ENCODE measurements at regions not wholly inside any gene's neighbourhood (a gene's known extent, or its start where the extent isn't known, plus 50 kb on each side); places are given as distances from the start of the nearest gene placed in this dataset.

- intact Hi-C loops (cut with DNase I; ENCODE audit: low total_unique reads) (no loop called here), in situ Hi-C loops (cut with MboI; ENCODE audit: low sequenced_read_pairs in 4 of 4) (loop anchor here (5.0 to 25.0 kb wide), 5 partner anchors 64 to 434 kb away; no protein-coding TSS in a partner anchor)
- TF ChIP-seq CTCF (IDR thresholded peaks at IDR 0.05 in 4 of 5, conservative IDR thresholded peaks at IDR 0.05 in 1 of 5) (no peak), POLR2A (IDR thresholded peaks at IDR 0.05) (no peak)
- H3K27me3 ChIP-seq: no peaks in the 10 kb centered on the region
- ATAC-seq: no peak
- DNase-seq: no peak
- H3K27ac ChIP-seq: no peak overlapping the region
- no peaks in the 10 kb centered on the region for H3K36me3 ChIP-seq
- peaks cover 0 to 2% of the 10 kb centered on the region in 2 donors for H3K4me1 ChIP-seq
- H3K9me3 ChIP-seq: no peaks in the 10 kb centered on the region
- no peak overlapping the region for H3K4me3 ChIP-seq
Observed at GRCh38 chr11:110371084-110371483, 58.7 kb upstream of the FDX1 start.

- H3K4me1 ChIP-seq: peaks cover 0 to 3% of the 10 kb centered on the region in 2 donors
- no peak for TF ChIP-seq POLR2A (IDR thresholded peaks at IDR 0.05)
- no peak for TF ChIP-seq CTCF (IDR thresholded peaks at IDR 0.05 in 4 of 5, conservative IDR thresholded peaks at IDR 0.05 in 1 of 5)
- ATAC-seq: no peak
- H3K27ac ChIP-seq: peak overlapping the region in 2 of 4 donors; percentile 16 to 34
- no peak overlapping the region for H3K4me3 ChIP-seq
- H3K36me3 ChIP-seq: no peaks in the 10 kb centered on the region
- no peaks in the 10 kb centered on the region for H3K27me3 ChIP-seq
- intact Hi-C loops (cut with DNase I; ENCODE audit: low total_unique reads) (no loop called here), in situ Hi-C loops (cut with MboI; ENCODE audit: low sequenced_read_pairs in 4 of 4) (loop anchor here (5.0 to 25.0 kb wide), 5 partner anchors 62 to 436 kb away; no protein-coding TSS in a partner anchor)
- no peak for DNase-seq
- H3K9me3 ChIP-seq: no peaks in the 10 kb centered on the region
Observed at GRCh38 chr11:110373051-110373702, 56.6 kb upstream of the FDX1 start.

GRCh38 chr11:110374921-110375320 is 54.8 kb upstream of the FDX1 start:
- TF ChIP-seq CTCF (IDR thresholded peaks at IDR 0.05 in 4 of 5, conservative IDR thresholded peaks at IDR 0.05 in 1 of 5) (no peak), POLR2A (IDR thresholded peaks at IDR 0.05) (no peak)
- intact Hi-C loops (cut with DNase I; ENCODE audit: low total_unique reads) (loop anchor here (5.0 kb wide), 2 partner anchors 78 to 428 kb away; partner anchors contain the start of gene RDX), in situ Hi-C loops (cut with MboI; ENCODE audit: low sequenced_read_pairs in 4 of 4) (loop anchor here (5.0 to 25.0 kb wide), 5 partner anchors 60 to 438 kb away; no protein-coding TSS in a partner anchor)
- DNase-seq: no peak
- H3K27ac ChIP-seq: no peak overlapping the region
- H3K9me3 ChIP-seq: no peaks in the 10 kb centered on the region
- no peaks in the 10 kb centered on the region for H3K36me3 ChIP-seq
- H3K4me1 ChIP-seq: peaks cover 0 to 3% of the 10 kb centered on the region in 2 donors
- no peak overlapping the region for H3K4me3 ChIP-seq
- ATAC-seq: no peak
- no peaks in the 10 kb centered on the region for H3K27me3 ChIP-seq

- Histone ChIP-seq H3K4me3 (no peak overlapping the region), H3K27me3 (no peaks in the 10 kb centered on the region), H3K36me3 (no peaks in the 10 kb centered on the region), H3K4me1 (peaks cover 0 to 3% of the 10 kb centered on the region in 2 donors), H3K9me3 (no peaks in the 10 kb centered on the region), H3K27ac (no peak overlapping the region)
- DNase-seq (no peak), ATAC-seq (no peak)
- in situ Hi-C loops (cut with MboI; ENCODE audit: low sequenced_read_pairs in 4 of 4) (loop anchor here in 3 of 4 donors (10.0 to 25.0 kb wide), 4 partner anchors 59 to 438 kb away; no protein-coding TSS in a partner anchor), intact Hi-C loops (cut with DNase I; ENCODE audit: low total_unique reads) (loop anchor here (5.0 kb wide), 2 partner anchors 78 to 428 kb away; partner anchors contain the start of gene RDX)
- TF ChIP-seq CTCF (IDR thresholded peaks at IDR 0.05 in 4 of 5, conservative IDR thresholded peaks at IDR 0.05 in 1 of 5) (no peak), POLR2A (IDR thresholded peaks at IDR 0.05) (no peak)
Observed at GRCh38 chr11:110375351-110375750, 54.4 kb upstream of the FDX1 start.
